ENCODE measurements at regions not wholly inside any gene's neighbourhood (a gene's known extent, or its start where the extent isn't known, plus 50 kb on each side); places are given as distances from the start of the nearest gene placed in this dataset.

DNA sequence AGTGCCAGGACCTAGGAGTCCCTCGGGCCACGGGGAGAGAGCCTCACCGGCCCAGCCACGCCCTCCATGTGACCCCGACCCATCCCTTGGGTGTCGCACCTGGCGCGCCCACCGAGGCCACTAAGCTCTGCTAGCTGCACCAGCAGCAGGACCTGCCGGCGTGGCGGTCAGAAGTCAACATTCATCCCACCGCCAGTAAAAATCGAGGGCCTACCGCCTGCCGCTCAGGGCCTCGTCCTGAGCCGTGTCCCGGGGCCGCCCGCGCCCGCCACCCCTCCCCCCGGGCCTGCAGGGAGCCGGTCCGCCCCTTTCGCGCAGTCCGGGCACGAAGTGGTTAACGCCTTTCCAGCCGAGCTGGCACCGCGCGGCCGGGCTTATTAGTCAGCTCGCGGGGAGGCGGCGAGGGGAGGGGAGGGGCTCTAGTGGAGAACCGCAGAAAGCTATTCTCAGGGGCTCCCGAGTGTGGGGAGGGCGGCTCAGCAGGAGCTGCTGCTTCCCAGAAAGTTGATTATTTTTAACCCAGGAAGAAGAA lies 124.4 kb downstream of the C9orf50 start:
- intact Hi-C loops (cut with micrococcal nuclease), result loop anchor here (5.0 kb wide), 2 partner anchors 84 to 116 kb away; no protein-coding TSS in a partner anchor

GRCh38 chr9:129495620-129496472 lies 125.1 kb downstream of the C9orf50 start:
- ATAC-seq, result peak; percentile 68
- POLR2A ChIA-PET (ENCODE audit: unreplicated experiment), result interaction anchor here (0.7 kb wide), 1 partner anchor 12 kb away, joined by 3 read pairs; no protein-coding TSS in a partner anchor
- Histone ChIP-seq H3K4me1 (ENCODE audit: insufficient read depth, low read length) (peaks cover 24% of the 10 kb centered on the region), H3K4me3 (ENCODE audit: low read length) (peak overlapping the region; percentile 70), H3K9me2 (replicated peaks; ENCODE audit: low read length) (no peaks in the 10 kb centered on the region), H3K79me2 (ENCODE audit: low read length) (peaks cover 8% of the 10 kb centered on the region), H4K20me1 (ENCODE audit: low read length) (no peaks in the 10 kb centered on the region), H2AFZ (ENCODE audit: low read length) (peak overlapping the region; percentile 57), H3K9ac (ENCODE audit: low read length) (peak overlapping the region; percentile 51), H3K9me3 (ENCODE audit: low read length) (no peaks in the 10 kb centered on the region), H3K27me3 (ENCODE audit: low read length) (no peaks in the 10 kb centered on the region), H3K36me3 (ENCODE audit: low read depth, low read length) (no peaks in the 10 kb centered on the region), H3F3A (ENCODE audit: low read length, unreplicated experiment) (no peaks in the 10 kb centered on the region), H3K4me2 (ENCODE audit: low read length) (peak overlapping the region; percentile 99), H3K27ac (ENCODE audit: low read length) (peak overlapping the region; percentile 62)
- CTCF ChIA-PET, result interaction anchor here (0.6 to 1.0 kb wide), 2 partner anchors 321 to 364 kb away, joined by 3 to 4 read pairs; no protein-coding TSS in a partner anchor
- BruUV-seq (replicated peaks), result TSS peak; percentile 40
- TF ChIP-seq EZH2phosphoT487 (IDR thresholded peaks at IDR 0.05; ENCODE audit: borderline replicate concordance, low read length) (no peak), EZH2 (IDR thresholded peaks at IDR 0.05; ENCODE audit: low read length, unreplicated experiment) (no peak)
- TF ChIP-seq, protein P1, sequence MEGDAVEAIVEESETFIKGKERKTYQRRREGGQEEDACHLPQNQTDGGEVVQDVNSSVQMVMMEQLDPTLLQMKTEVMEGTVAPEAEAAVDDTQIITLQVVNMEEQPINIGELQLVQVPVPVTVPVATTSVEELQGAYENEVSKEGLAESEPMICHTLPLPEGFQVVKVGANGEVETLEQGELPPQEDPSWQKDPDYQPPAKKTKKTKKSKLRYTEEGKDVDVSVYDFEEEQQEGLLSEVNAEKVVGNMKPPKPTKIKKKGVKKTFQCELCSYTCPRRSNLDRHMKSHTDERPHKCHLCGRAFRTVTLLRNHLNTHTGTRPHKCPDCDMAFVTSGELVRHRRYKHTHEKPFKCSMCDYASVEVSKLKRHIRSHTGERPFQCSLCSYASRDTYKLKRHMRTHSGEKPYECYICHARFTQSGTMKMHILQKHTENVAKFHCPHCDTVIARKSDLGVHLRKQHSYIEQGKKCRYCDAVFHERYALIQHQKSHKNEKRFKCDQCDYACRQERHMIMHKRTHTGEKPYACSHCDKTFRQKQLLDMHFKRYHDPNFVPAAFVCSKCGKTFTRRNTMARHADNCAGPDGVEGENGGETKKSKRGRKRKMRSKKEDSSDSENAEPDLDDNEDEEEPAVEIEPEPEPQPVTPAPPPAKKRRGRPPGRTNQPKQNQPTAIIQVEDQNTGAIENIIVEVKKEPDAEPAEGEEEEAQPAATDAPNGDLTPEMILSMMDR (conservative IDR thresholded peaks at IDR 0.05; ENCODE audit: low read depth, low read length), result no peak
- peak; percentile 75 for DNase-seq
- intact Hi-C loops (cut with micrococcal nuclease), result loop anchor here (5.0 kb wide), 2 partner anchors 84 to 116 kb away; no protein-coding TSS in a partner anchor

More for the DNA sequence above, 124.4 kb downstream of the C9orf50 start:
- no peaks in the 10 kb centered on the region for H4K20me1 ChIP-seq (ENCODE audit: low read length)
- POLR2A ChIA-PET (ENCODE audit: unreplicated experiment), result interaction anchor here (0.6 to 0.9 kb wide), 2 partner anchors 13 to 37 kb away, joined by 6 to 14 read pairs; no protein-coding TSS in a partner anchor
- no peaks in the 10 kb centered on the region for H3K9me2 ChIP-seq (replicated peaks; ENCODE audit: low read length)
- no peaks in the 10 kb centered on the region for H3K9me3 ChIP-seq (ENCODE audit: low read length)
- peaks cover 20% of the 10 kb centered on the region for H3K4me1 ChIP-seq (ENCODE audit: insufficient read depth, low read length)
- no peak for TF ChIP-seq EZH2 (IDR thresholded peaks at IDR 0.05; ENCODE audit: low read length, unreplicated experiment)
- TF ChIP-seq, protein P1 (conservative IDR thresholded peaks at IDR 0.05; ENCODE audit: low read depth, low read length), result no peak
- TF ChIP-seq EZH2phosphoT487 (IDR thresholded peaks at IDR 0.05; ENCODE audit: borderline replicate concordance, low read length), result no peak
- H3K27me3 ChIP-seq (ENCODE audit: low read length), result no peaks in the 10 kb centered on the region
- no TSS peak for BruUV-seq (replicated peaks)
- peak overlapping the region; percentile 57 for H2AFZ ChIP-seq (ENCODE audit: low read length)
- ATAC-seq, result peak; percentile 56
- peak overlapping the region; percentile 70 for H3K4me3 ChIP-seq (ENCODE audit: low read length)
- peak overlapping the region; percentile 51 for H3K9ac ChIP-seq (ENCODE audit: low read length)
- peak overlapping the region; percentile 50 for H3K27ac ChIP-seq (ENCODE audit: low read length)
- peak overlapping the region; percentile 99 for H3K4me2 ChIP-seq (ENCODE audit: low read length)
- H3K36me3 ChIP-seq (ENCODE audit: low read depth, low read length), result no peaks in the 10 kb centered on the region
- CTCF ChIA-PET, result interaction anchor here (1.0 kb wide), 1 partner anchor 322 kb away, joined by 4 read pairs; no protein-coding TSS in a partner anchor
- DNase-seq, result peak; percentile 81
- H3K79me2 ChIP-seq (ENCODE audit: low read length), result peaks cover 1% of the 10 kb centered on the region
- H3F3A ChIP-seq (ENCODE audit: low read length, unreplicated experiment), result no peaks in the 10 kb centered on the region

All from PC-3 (cell line).